ENCODE measurements at regions not wholly inside any gene's neighbourhood (a gene's known extent, or its start where the extent isn't known, plus 50 kb on each side); places are given as distances from the start of the nearest gene placed in this dataset.

DNA sequence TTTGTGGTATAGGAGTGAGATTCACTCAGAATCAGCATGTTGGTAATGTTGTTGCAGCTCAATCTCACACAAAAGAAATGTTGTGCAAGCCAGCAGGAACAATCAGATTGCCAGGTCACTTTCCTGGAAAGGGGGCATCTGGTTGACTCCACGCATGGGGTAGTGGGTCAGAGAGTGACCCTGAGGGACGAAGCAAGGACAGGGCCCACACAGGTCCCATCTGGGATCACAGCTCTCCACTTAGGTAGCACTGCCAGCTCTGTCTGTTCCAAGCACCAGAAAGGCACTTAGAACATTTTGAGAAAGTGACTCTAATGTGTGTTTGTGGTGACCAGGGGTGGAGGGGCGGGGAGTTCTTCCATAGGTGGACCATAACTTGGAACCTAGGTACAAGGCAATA is 109.5 kb downstream of the RASSF10 start:
- Histone ChIP-seq H2AK5ac (ENCODE audit: low read depth, low read length) (no peak overlapping the region), H4K91ac (replicated peaks; ENCODE audit: insufficient read length, low read length) (no peak overlapping the region), H3K36me3 (ENCODE audit: control insufficient read depth in 2 of 4, insufficient read depth in 4 of 4, low read length in 3 of 4) (no peaks in the 10 kb centered on the region), H3K56ac (replicated peaks; ENCODE audit: insufficient read length, low read depth, low read length) (no peak overlapping the region), H4K20me1 (replicated peaks in 1 of 2; ENCODE audit: control insufficient read depth in 1 of 2, insufficient read depth in 2 of 2, low read length in 2 of 2) (no peaks in the 10 kb centered on the region), H3K27me3 (replicated peaks in 1 of 4; ENCODE audit: control insufficient read depth in 3 of 4, extremely low read depth in 1 of 4, insufficient read depth in 3 of 4, low read length in 3 of 4) (no peaks in the 10 kb centered on the region), H2BK20ac (ENCODE audit: low read length) (no peak overlapping the region), H2AFZ (ENCODE audit: low read length) (no peak overlapping the region), H3K9ac (replicated peaks in 1 of 4; ENCODE audit: extremely low read depth in 1 of 4, low read depth in 3 of 4, low read length in 3 of 4) (no peak overlapping the region), H4K8ac (ENCODE audit: extremely low read depth, insufficient read depth, low read length) (no peak overlapping the region; the same call in 1 of the 2 replicates), H3K79me1 (ENCODE audit: low read depth, low read length) (no peaks in the 10 kb centered on the region), H3K79me2 (ENCODE audit: control insufficient read depth in 1 of 2, insufficient read depth in 2 of 2, low read length in 2 of 2) (no peaks in the 10 kb centered on the region), H2BK120ac (replicated peaks; ENCODE audit: low read depth, low read length) (no peak overlapping the region), H3K14ac (ENCODE audit: insufficient read length) (no peak overlapping the region), H2BK15ac (ENCODE audit: low read length) (no peak overlapping the region), H2BK12ac (ENCODE audit: low read depth, low read length) (no peak overlapping the region), H3K4me2 (ENCODE audit: insufficient read depth in 1 of 2, low read depth in 2 of 2, low read length in 2 of 2) (no peak overlapping the region), H3K18ac (ENCODE audit: extremely low read depth, low read length) (no peak overlapping the region), H3K9me3 (ENCODE audit: insufficient read depth in 2 of 2, low read depth in 1 of 2, low read length in 1 of 2) (peaks cover 5 to 11% of the 10 kb centered on the region in 2 experiments; a peak in 3 of 4 replicates), H3K23ac (ENCODE audit: insufficient read length) (no peak overlapping the region), H4K5ac (ENCODE audit: insufficient read length, low read depth, low read length) (no peak overlapping the region), H3K4me1 (replicated peaks in 1 of 4; ENCODE audit: control insufficient read depth in 3 of 4, insufficient read depth in 4 of 4, low read length in 3 of 4) (peaks cover 0 to 6% (median 2%) of the 10 kb centered on the region in 4 experiments; a peak in 2 of 7 replicates), H3K27ac (ENCODE audit: low read depth, low read length) (no peak overlapping the region), H3K4me3 (ENCODE audit: extremely low read depth in 1 of 4, insufficient read depth in 2 of 4, low read depth in 3 of 4, low read length in 4 of 4) (no peak overlapping the region), H3K4ac (replicated peaks; ENCODE audit: insufficient read length, low read depth, low read length) (no peak overlapping the region), H3K23me2 (ENCODE audit: low read depth, low read length) (no peaks in the 10 kb centered on the region), H2BK5ac (ENCODE audit: low read depth, low read length) (no peak overlapping the region)
- WGBS, 2 experiments (ENCODE audit: extremely low coverage in 1 of 2, insufficient coverage in 1 of 2, insufficient read length in 1 of 2, insufficient replicate concordance in 2 of 2, low coverage in 1 of 2, low lambda C conversion rate in 2 of 2, missing lambda C conversion rate in 1 of 2): 87% methylated on average over 3 of the region's 3 CpGs; no CpG with 5 or more reads in 1 of the 2 experiments
- FAIRE-seq (no peak), DNase-seq (ENCODE audit: low read depth in 1 of 2, low spot score in 2 of 2) (no peak)
- POLR2A ChIA-PET (ENCODE audit: partially characterized antibody): no interaction called here
- CTCF ChIA-PET (ENCODE audit: partially characterized antibody): interaction anchor here (0.9 to 1.3 kb wide), 2 partner anchors 27 to 107 kb away, joined by 3 to 4 read pairs; no protein-coding TSS in a partner anchor
- no peak for TF ChIP-seq E2F6 (IDR thresholded peaks at IDR 0.05)
- TF ChIP-seq CBX8 (IDR thresholded peaks at IDR 0.05; ENCODE audit: borderline replicate concordance, low read depth, low read length): no peak
